HG02938 (cell line): ENCODE measurements at regions not wholly inside any gene's neighbourhood (a gene's known extent, or its start where the extent isn't known, plus 50 kb on each side); places are given as distances from the start of the nearest gene placed in this dataset.
"Not testable (repeated sequence)": the region's sequence is repeated elsewhere in the genome, so short reads cannot be mapped to it uniquely, and the experiment has no call there.

ENCODE experiments used
- ATAC-seq: cut with Tn5 transposase; IDR thresholded peaks from one replicate; pipeline ENCODE4 v1.9.1; 2021; ENCODE audit warnings: mild to moderate bottlenecking, moderate library complexity; ENCODE audit not compliant: unreplicated experiment

DNA sequence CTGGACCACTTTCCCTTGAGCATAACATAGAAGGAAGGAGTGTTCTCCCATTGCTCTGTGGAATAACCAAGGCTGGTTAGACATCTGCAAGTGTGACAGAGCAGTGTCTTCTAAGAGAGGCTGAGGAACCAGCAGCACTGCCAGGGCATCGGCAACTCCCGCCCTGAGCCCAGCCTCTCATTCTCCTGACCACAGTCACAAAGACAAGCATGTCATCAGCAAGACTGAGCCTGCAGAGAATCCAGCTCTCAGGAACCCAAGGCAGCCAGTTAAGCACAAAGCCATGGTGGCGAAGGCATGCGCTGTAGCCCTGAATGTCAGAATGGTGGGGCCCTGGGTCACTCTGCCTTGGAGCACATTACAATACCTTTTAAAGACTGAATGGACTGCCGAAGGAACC is 253.9 kb downstream of the AGTPBP1 start:
- no peak for ATAC-seq

DNA sequence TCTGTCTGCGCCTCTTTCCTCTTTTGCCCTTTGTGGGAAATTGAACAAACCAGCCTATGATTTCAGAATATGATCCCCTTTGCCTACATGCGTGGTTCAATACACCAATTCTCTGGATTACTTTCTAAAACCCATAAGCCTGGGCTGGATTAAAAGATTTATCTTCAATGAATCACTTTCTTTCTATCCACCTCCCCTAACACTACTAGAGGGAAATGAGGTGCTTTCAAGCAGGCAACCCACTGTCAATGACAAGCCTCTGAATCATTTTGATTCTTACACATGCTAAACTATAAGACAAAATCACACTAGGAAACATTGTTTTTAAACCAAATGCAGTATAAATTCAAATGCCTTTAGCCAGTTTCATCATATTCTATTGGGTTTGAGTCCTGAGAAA is 257.5 kb downstream of the AGTPBP1 start:
- ATAC-seq = no peak

DNA sequence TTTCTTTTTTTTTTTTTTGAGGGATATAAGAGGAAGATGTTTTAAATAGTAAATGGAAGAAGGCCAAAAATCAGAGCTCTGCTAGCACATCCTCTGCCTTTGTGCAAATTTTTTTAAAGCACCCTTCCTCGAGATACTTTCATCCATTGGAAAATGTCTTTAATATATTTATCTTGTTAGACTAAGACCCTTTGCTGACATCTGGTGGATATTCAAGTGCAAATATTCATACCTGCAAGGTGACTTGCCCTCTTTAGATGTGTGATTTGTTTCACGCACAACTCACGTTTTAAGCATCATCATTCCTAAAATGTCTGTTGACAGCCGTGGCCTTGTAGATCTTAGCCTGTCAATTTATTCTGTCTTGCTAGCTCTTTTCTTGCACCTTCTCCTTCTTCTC is 258.5 kb downstream of the AGTPBP1 start:
- ATAC-seq = no peak

DNA sequence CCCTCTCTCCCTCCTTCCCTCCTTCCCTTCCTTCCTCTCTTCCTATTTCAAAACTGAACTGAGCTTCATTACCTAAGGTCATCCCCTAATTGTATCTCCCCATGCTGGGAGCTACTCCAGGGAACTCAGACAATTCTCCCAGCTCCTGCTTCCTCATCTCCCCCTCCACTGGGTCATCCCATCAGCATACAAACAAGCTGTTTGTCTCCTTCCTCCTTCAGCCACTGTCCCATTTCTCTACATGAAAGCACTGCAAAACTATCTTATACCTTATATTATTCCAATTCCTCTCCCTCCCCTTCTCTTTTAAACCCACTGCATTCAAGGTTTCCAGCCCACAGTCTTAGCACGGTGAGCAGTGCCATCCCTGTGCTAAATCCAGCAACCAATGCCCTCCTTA is 262.4 kb downstream of the AGTPBP1 start:
- no peak for ATAC-seq

DNA sequence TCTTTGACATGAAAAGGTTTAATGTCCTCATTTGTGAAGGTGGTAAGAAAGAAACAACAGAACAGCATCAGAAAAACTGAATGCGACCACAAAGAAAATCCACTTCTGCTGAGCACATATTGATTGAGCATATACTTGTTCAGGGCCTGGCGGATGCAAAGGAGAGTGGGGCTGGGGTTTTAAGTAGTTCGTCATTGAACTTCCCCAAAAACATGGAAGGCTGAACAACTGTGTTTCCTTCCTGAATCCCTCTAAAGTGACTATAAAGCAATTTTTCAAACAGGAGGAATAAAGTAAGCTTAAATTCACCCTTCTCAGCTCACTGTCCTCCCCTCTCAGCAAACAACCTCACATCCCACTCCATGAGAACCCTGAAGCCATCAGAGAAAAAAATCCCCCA is 262.9 kb downstream of the AGTPBP1 start:
- ATAC-seq = no peak

DNA sequence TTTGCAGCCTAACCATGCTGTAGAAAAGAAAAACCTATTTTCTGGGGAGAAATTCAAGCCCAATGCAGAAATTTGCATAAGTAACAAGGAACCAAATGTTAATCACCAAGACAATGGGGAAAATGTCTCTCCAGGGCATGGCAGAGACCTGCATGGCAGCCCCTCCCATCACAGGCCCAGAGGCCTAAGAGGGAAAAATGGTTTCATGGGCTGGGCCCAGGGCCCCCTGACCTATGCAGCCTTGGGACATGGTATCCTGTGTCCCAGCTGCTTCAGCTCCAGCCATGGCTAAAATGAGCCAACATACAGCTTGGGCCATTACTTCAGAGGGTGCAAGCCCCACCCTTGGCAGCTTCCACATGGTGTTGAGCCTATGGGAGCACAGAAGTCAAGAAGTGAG is 266.9 kb downstream of the AGTPBP1 start:
- not testable (repeated sequence) for ATAC-seq

DNA sequence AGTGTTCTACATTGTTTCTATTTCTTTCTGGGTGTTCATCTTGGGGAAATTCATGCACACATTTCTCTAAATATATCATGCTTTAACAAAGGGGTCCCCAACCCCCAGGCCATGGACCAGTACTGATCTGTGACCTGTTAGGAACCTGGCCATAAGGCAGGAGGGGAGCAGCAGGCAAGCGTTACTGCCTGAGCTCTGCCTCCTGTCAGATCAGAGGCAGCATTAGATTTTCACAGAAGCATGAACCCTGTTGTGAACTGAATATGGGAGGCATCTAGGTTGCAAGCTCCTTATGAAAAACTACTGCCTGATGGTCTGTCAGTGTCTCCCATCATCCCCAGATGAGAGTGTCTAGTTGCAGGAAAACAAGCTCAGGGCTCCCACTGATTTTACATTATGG is 270.0 kb downstream of the AGTPBP1 start:
- ATAC-seq = no peak

DNA sequence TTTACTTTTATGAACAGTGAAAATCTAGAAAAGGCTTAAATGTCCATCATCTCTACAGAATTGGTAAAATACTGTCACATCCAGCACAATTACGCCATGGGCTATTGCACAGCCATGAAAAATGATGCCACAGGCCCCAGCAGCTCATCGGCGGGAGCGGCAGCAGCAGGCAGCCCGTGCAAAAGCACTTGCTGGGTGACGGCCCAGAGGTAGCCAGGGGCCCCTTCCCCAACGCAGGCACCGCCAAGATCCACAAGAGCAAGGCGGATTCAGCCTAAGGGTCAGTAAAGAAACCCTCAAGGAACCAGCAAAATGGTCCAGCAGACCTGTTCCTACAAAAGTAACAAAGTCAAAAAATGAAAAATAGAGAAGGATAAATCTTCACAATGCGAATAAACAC is 272.7 kb downstream of the AGTPBP1 start:
- ATAC-seq = no peak

DNA sequence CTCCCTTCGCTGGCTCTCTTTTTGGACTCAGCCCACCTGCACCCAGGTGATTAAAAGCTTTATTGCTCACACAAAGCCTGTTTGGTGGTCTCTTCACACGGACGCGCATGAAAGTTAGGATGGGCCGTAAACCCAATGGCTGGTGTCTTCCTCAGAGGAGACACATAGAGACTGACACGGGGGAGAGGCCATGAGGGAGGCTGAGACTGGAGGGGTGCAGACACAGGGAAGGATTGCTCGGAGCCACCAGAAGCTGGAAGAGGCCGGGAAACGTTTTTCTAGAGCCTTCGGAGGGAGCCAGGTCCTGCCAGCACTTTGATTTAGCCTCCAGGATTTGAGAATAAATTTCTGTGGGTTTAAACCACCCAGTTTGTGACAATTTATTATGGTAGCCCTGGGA is 274.9 kb downstream of the AGTPBP1 start:
- ATAC-seq = no peak

DNA sequence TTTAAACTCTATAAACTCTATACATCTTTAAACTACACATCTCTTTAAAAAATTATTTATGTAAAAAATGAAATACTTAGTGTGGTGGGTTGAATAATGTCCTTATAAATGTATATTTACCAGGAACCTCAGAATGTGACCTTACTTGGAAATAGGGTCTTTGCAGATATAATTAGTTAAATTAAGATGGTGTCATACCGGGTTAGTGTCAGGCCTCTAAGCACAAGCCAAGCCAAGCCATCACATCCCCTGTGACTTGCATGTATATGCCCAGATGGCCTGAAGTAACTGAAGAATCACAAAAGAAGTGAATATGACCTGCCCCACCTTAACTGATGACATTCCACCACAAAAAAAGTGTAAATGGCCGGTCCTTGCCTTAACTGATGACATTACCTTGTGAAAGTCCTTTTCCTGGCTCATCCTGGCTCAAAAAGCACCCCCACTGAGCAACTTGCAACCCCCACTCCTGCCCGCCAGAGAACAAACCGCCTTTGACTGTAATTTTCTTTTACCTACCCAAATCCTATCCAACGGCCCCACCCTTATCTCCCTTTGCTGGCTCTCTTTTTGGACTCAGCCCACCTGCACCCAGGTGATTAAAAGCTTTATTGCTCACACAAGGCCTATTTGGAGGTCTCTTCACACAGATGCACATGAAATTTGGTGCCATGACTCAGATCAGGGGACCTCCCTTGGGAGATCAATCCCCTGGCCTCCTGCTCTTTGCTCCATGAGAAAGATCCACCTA is 283.5 kb downstream of the AGTPBP1 start:
- not testable (repeated sequence) for ATAC-seq

DNA sequence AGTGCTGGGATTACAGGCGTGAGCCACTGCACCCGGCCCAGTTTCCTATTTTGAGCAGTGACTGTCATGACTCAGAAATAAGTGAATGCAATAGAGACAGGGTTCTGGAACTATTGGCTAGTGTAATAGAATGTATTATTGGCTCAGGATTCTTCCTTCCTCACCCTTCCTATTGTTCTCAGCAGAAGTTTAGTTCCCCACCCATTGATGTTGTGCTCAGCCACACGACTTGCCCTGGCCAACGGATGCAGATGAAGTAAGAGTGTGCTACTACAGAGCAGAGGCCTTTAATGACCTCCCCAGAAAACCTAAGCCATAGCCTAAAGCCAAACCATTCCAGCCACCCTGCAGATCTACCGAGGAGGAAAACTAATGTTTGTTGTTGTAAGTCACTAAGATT is 287.9 kb downstream of the AGTPBP1 start:
- no peak for ATAC-seq

DNA sequence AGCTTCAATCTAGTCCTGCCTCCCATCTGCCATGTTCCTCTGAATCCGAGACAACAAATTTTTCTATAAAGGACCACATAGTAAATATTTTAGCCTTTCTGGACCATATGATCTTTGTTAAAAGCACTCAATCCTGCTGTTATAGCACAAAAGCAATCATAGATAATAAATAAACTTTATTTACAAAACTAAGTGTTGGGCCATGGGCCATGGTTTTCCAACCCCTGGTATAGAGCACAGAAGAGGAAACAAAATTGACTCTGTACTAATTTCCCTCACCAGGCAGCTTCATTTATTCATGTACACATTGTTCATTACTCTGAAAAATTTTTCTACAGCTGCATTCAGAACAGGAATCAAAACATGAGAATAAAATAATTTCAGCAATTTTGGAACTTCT is 288.9 kb downstream of the AGTPBP1 start:
- no peak for ATAC-seq

DNA sequence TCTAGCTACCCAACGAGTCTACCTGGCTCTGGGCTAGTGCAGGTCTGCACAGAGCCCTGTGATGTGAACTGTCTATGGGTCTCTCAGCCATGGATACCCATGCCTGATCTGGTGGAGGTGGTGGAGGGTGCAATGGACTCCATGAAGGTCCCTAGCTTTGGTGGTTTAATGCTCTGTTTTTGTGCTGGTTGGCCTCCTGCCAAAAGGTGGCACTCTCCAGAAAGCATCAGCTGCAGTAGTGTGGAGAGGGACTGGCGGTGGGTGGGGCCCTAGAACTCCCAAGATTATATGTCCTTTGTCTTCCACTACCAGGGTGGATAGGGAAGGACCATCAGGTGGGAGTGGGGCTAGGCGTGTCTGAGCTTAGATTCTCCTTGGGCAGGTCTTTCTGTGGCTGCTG is 290.1 kb downstream of the AGTPBP1 start:
- ATAC-seq = no peak

DNA sequence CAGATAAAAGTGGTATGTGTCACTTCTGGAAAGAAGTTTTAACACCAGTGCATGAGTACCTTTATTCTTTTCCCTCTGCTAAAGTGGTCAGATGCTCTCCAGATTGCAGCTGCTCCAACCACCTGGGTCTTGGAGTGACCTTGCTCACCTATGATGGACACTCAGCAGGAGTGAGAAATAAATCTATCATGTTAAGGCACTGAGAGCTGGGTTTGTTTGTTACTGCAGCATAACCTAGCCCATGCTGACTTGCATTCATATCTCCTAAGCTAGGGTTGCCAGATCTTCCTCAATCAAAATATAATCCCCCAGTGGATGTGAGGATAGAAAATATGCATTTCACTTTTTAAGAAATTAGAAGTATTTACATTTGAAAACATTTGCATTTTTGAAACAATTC is 295.9 kb downstream of the AGTPBP1 start:
- ATAC-seq = no peak

DNA sequence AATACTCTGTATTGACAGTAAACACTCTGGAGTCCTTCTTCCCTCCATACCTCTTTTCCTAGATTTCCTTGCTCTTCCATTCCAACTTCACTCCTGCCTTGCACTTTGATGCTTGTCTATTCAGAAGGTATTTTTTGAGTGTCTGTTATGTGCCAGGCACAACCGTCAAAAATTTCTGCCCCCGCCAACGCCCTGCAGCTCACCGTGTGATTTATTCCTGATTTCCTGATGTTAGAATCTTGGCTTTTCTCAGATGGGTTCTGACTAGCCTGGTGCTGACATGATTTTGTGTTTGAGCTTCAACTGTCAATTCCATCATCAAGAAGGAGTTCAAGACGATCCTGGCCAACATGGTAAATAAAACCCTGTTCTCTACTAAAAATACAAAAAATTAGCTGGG is 297.5 kb downstream of the AGTPBP1 start:
- no peak for ATAC-seq

DNA sequence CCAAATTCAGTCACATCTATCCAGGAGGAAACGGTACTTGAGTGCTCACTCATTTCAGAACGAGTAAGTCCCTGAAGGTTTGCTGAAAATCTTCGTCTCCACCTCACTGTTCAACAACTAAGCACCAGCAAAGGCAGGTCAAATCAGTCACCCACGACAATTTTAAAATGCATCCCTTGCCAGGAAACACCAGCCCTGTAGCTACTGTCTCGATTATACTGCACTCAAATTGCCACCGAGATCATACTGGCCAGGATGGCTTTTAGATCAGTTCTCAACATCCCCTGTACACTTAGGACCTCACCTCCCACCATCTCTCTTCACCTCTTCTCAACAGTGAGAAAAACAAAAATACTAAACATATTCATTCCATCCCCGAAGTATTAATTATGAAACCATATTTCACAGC is 298.6 kb downstream of the AGTPBP1 start:
- no peak for ATAC-seq

DNA sequence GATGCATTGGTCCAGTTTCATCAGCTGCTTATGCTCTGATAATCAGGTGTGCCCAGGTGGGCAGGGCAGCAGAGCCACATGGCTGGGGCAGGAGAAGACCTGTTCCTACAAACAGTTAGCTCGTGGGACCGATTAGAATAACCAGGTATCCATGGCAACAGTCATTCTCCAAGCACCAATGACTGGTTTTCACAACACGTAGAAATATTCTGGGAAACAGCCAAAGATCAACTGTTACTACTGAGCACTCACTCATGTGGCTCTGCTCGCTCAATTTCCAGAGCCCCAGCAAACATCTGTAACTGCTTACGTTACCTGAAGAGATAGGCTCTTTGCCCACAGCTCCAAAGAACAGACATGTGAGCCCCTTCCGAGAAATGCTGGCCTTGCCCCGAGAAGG is 302.0 kb downstream of the AGTPBP1 start:
- ATAC-seq = no peak

DNA sequence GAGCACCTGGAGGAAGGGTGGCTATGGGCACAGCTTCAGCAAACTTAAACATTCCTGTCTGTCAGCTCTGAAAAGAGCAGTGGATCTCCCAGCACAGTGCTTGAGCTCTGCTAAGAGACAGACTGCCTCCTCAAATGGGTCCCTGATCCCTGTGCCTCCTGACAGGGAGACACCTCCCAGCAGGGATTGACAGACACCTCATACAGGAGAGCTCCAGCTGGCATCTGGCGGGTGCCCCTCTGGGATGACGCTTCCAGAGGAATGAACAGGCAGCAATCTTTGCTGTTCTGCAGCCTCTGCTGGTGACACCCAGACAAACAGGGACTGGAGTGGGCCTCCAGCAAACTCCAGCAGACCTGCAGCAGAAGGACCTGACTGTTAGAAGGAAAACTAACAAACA is 307.8 kb downstream of the AGTPBP1 start:
- ATAC-seq = not testable (repeated sequence)

DNA sequence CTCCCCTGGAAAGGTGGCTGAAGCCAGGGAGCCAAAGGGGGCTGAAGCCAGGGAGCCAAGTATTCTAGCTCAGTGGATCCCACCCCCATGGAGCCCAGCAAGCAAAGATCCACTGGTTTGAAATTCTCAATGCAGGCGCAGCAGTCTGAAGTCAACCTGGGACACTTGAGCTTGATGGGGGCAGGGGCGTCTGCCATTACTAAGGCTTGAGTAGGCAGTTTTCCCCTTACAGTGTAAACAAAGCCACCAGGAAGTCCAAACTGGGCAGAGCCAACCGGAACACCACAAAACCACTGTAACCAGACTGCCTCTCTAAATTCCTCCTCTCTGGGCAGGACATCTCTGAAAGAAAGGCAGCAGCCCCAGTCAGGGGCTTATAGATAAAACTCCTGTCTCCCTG is 308.2 kb downstream of the AGTPBP1 start:
- not testable (repeated sequence) for ATAC-seq

DNA sequence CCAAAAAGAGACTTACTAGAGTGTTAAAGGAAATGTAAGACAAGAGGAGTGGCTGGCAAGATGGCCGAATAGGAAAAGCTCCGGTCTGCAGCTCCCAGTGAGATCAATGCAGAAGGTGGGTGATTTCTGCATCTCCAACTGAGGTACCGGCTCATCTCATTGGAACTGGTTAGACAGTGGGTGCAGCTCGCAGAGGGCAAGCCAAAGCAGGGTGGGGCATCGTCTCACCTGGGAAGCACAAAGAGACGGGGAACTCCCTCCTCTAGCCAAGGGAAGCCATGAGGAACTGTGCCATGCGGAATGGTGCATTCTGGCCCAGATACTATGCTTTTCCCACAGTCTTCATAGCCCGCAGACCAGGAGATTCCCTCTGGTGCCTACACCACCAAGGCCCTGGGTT is 308.7 kb downstream of the AGTPBP1 start:
- no peak for ATAC-seq

DNA sequence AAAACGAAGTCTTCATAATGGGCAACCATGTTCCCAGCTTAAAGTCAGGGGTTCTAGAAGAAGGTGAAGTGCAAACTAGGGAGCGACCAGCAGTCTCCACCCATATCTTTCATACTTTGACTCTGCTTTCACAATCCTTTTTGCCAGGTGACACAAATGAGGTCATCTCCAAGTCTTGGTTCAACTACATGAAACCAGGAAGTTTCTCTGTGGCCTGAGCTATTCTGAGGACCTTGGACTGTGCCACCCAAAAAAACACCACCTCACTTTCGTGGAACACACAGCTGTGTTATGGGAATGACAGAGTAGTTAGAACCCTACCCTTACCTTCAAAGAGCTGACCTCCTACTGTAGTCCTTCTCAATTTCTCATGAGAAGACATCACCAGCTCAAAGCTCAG is 309.2 kb downstream of the AGTPBP1 start:
- ATAC-seq = no peak

DNA sequence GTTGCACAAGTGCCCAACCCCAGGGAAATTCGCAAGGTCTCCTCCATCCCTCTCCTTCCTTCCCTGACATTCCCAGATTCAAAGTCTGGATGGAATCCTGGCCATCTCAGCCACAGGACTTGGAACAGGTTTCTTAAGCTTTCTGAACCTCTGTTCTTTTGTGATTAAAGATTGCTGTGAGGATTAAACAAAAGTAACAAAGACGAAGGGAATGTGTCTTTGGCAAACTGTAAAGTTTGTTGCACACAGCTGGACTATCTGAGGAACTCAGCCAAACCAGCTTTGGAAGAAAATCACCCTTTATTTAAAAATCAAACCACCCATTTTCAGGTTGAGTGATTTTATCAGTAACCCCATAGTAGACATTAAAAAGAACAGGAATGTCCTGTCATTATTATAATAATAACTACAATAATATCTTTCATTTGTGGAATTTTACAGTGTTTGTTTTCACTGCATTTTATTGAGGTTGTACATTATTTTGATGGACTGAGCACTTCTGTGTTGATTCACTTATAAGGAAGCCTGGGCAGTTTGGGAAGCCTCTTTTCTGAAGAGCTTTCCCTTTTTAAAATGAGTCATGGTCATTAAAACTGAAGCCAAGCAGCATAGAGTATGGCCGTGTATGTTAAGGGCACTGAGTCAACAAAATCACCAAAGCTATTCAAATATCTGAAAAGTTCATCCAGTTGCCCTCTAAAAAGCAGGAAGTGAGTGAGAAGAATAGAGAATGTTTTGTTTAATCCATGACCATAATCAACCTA is 310.2 kb downstream of the AGTPBP1 start:
- ATAC-seq = no peak
